GM12878 (cell line): ENCODE measurements at regions not wholly inside any gene's neighbourhood (a gene's known extent, or its start where the extent isn't known, plus 50 kb on each side); places are given as distances from the start of the nearest gene placed in this dataset.

Experiments
- ATAC-seq: fragments of 200-7000 bp; cut with Tn5 transposase; 3 replicates; pipeline ENCODE4 v1.9.1; 2020; ENCODE audit warnings: mild to moderate bottlenecking, moderate library complexity
- BruUV-seq: library from RNA; stranded (reverse); fragments of 400-500 nt; replicated peaks from 2 replicates; lab custom pipeline; 2021; lab: Mats Ljungman, UMichigan
- CTCF ChIA-PET: fragments of 300-600 bp; sonication (Branson Sonifier 250); formaldehyde crosslinking; extraction: SDS; loops from one replicate; lab custom pipeline; 2021; ENCODE audit warnings: inconsistent platforms; lab: Yijun Ruan, JAX
- POLR2A ChIA-PET: fragments of 350-600 bp; formaldehyde crosslinking; extraction: SDS; loops from one replicate; lab custom pipeline; 2021; ENCODE audit warnings: inconsistent platforms; lab: Charles Lee
- RAD21 ChIA-PET: fragments of 300-600 bp; sonication (Branson Sonifier 250); formaldehyde crosslinking; loops from one replicate; lab custom pipeline; 2023; ENCODE audit warnings: antibody characterized with exemption; ENCODE audit not compliant: unreplicated experiment; lab: Charles Lee
- SMC1A ChIA-PET: fragments of 300-600 bp; sonication (Branson Sonifier 250); formaldehyde crosslinking; loops from one replicate; lab custom pipeline; 2023; ENCODE audit not compliant: unreplicated experiment, uncharacterized antibody; lab: Charles Lee
- DNase-seq: peaks from one replicate; pipeline ENCODE4 v3.0.0-alpha.2; 2011; ENCODE audit warnings: low read depth, low spot score
- FAIRE-seq: peaks from 3 replicates; lab custom pipeline; 2011; peaks lifted over from hg19 to GRCh38; lab: Jason Lieb, UNC
- H2AFZ ChIP-seq: 2 replicates; pipeline ENCODE4 v1.6.0; 2011; ENCODE audit warnings: low read depth, low read length, control low read depth; ENCODE audit not compliant: control insufficient read depth
- H3K27ac ChIP-seq: 2 replicates; pipeline ENCODE4 v1.5.1; 2011; ENCODE audit warnings: control low read depth; ENCODE audit not compliant: control insufficient read depth, insufficient read depth
- H3K27me3 ChIP-seq, 2 experiments: replicated peaks in 1 of 2; 2 replicates each; pipeline versions ENCODE4 v1.6.0 to v1.6.1; 2011; ENCODE audit warnings: low read length in 1 of 2; ENCODE audit not compliant: control insufficient read depth in 2 of 2, insufficient read depth in 2 of 2
- H3K36me3 ChIP-seq, 2 experiments: 2 replicates each; pipeline ENCODE4 v1.5.1; 2011; ENCODE audit warnings: low read length in 1 of 2; ENCODE audit not compliant: control insufficient read depth in 2 of 2, insufficient read depth in 2 of 2
- H3K4me1 ChIP-seq: 2 replicates; pipeline ENCODE4 v1.6.1; 2011; ENCODE audit warnings: mild to moderate bottlenecking, low read length, moderate library complexity, mixed read lengths; ENCODE audit not compliant: control insufficient read depth, insufficient read depth
- H3K4me2 ChIP-seq: 2 replicates; pipeline ENCODE4 v1.6.0; 2011; ENCODE audit warnings: control low read depth; ENCODE audit not compliant: control insufficient read depth, insufficient read depth
- H3K4me3 ChIP-seq: fragments of 200-600 bp; sonication (generic); 2 replicates; pipeline ENCODE4 v1.5.1; 2016
- H3K79me2 ChIP-seq: 2 replicates; pipeline ENCODE4 v1.6.0; 2011; ENCODE audit warnings: low read length; ENCODE audit not compliant: control insufficient read depth, insufficient read depth
- H3K9ac ChIP-seq: 2 replicates; pipeline ENCODE4 v1.8.0; 2011; ENCODE audit warnings: low read length, control low read depth, mixed read lengths; ENCODE audit not compliant: control insufficient read depth, insufficient read depth
- H3K9me3 ChIP-seq: replicated peaks from 3 replicates; pipeline ENCODE4 v1.5.1; 2011; ENCODE audit warnings: mild to moderate bottlenecking, low read length; ENCODE audit not compliant: control insufficient read depth, insufficient read depth
- H4K20me1 ChIP-seq: 2 replicates; pipeline ENCODE4 v1.6.0; 2011; ENCODE audit not compliant: control insufficient read depth, insufficient read depth
- BACH1 ChIP-seq: fragments of 450-650 bp; IDR thresholded peaks from 2 replicates; pipeline ENCODE4 v1.6.1; 2017; ENCODE audit warnings: mild to moderate bottlenecking, borderline replicate concordance
- BCL11A ChIP-seq: IDR thresholded peaks from 2 replicates; pipeline ENCODE4 v1.6.1; 2011; ENCODE audit warnings: low read depth, low read length
- BCL3 ChIP-seq: IDR thresholded peaks from 2 replicates; pipeline ENCODE4 v1.6.1; 2011; ENCODE audit warnings: borderline replicate concordance, low read depth, mild to moderate bottlenecking, moderate library complexity, low read length; ENCODE audit not compliant: insufficient read depth, poor library complexity, severe bottlenecking
- BRCA1 ChIP-seq: IDR thresholded peaks from 2 replicates; pipeline ENCODE4 v1.6.1; 2011; ENCODE audit warnings: low read depth, low read length, improper control_type of control experiment
- E2F4 ChIP-seq: IDR thresholded peaks from 2 replicates; pipeline ENCODE4 v1.6.1; 2012; ENCODE audit warnings: low read depth, low read length, improper control_type of control experiment
- HCFC1 ChIP-seq: fragments of 150-350 bp; IDR thresholded peaks from 2 replicates; pipeline ENCODE4 v1.6.1; 2014; ENCODE audit warnings: low read length
- IKZF1 ChIP-seq: fragments of 450-650 bp; conservative IDR thresholded peaks from 2 replicates; pipeline ENCODE4 v1.6.1; 2017; ENCODE audit warnings: antibody characterized with exemption, mild to moderate bottlenecking
- PML ChIP-seq: IDR thresholded peaks from 2 replicates; pipeline ENCODE4 v1.6.1; 2012; ENCODE audit warnings: low read length, inconsistent platforms
- PRDM15 ChIP-seq: fragments of 450-650 bp; formaldehyde crosslinking; IDR thresholded peaks from 2 replicates; pipeline ENCODE4 v1.4.0; 2020; ENCODE audit warnings: mild to moderate bottlenecking, moderate library complexity
- SMAD5 ChIP-seq: IDR thresholded peaks from 2 replicates; pipeline ENCODE4 v1.6.1; 2016; ENCODE audit warnings: antibody characterized with exemption, low read depth
- STAT1 ChIP-seq: fragments of 450-650 bp; conservative IDR thresholded peaks from 2 replicates; pipeline ENCODE4 v1.6.1; 2014; ENCODE audit warnings: antibody characterized with exemption, mild to moderate bottlenecking
- STAT3 ChIP-seq: IDR thresholded peaks from 2 replicates; pipeline ENCODE4 v1.6.1; 2011; ENCODE audit warnings: low read depth, low read length, improper control_type of control experiment
- TARDBP ChIP-seq: IDR thresholded peaks from 2 replicates; pipeline ENCODE4 v1.6.1; 2016; ENCODE audit warnings: borderline replicate concordance
- TCF3 ChIP-seq: IDR thresholded peaks from 2 replicates; pipeline ENCODE4 v1.6.1; 2012; ENCODE audit warnings: low read depth, mild to moderate bottlenecking, low read length, borderline replicate concordance; ENCODE audit not compliant: insufficient read depth
- ZNF217 ChIP-seq: fragments of 450-650 bp; IDR thresholded peaks from 2 replicates; pipeline ENCODE4 v1.6.1; 2017; ENCODE audit warnings: antibody characterized with exemption, mild to moderate bottlenecking
- WGBS: methylation state at CpG from one replicate; pipeline ENCODE4 v1.1.6; 2016; ENCODE audit warnings: low lambda C conversion rate; ENCODE audit not compliant: insufficient replicate concordance, insufficient coverage; ENCODE audit errors: missing lambda C conversion rate; 5-methylcytosine and 5-hydroxymethylcytosine counted together
- in situ Hi-C: fragments of 300-500 bp; cut with MboI; formaldehyde crosslinking; loops from 9 replicates; pipeline ENCODE4 v1.14.3; 2018; ENCODE audit warnings: mixed read lengths
- intact Hi-C: fragments of 100-400 bp; cut with micrococcal nuclease; formaldehyde crosslinking; loops from one replicate; pipeline ENCODE4 v1.14.2; 2022; ENCODE audit not compliant: unreplicated experiment

GRCh38 chr21:27393726-27394125 lies 426.8 kb upstream of the ADAMTS5 start:
- H2AFZ ChIP-seq: no peak overlapping the region
- no peak overlapping the region for H3K9ac ChIP-seq
- DNase-seq (no peak), ATAC-seq (no peak)
- no peak overlapping the region for H3K4me3 ChIP-seq
- no peaks in the 10 kb centered on the region for H3K36me3 ChIP-seq
- H3K4me2 ChIP-seq: no peak overlapping the region
- intact Hi-C loops: no loop called here
- H3K4me1 ChIP-seq: no peaks in the 10 kb centered on the region
- no peaks in the 10 kb centered on the region for H3K9me3 ChIP-seq
- 31% methylated on average over 3 of the region's 3 CpGs for WGBS
- no peak overlapping the region for H3K27ac ChIP-seq
- no peaks in the 10 kb centered on the region for H3K27me3 ChIP-seq
- no TSS peak for BruUV-seq
- ChIA-PET SMC1A (no interaction called here), RAD21 (no interaction called here)
- TF ChIP-seq IKZF1: no peak
- no peak for TF ChIP-seq E2F4
- no peak for TF ChIP-seq TARDBP
- no peak for TF ChIP-seq SMAD5
- no peak for TF ChIP-seq BACH1
- no peak for TF ChIP-seq ZNF217
- TF ChIP-seq, all 136 proteins: peak for 0
- ChIA-PET CTCF (no interaction called here), POLR2A (no interaction called here)
- in situ Hi-C loops: no loop called here
- Histone ChIP-seq H4K20me1 (no peaks in the 10 kb centered on the region), H3K79me2 (no peaks in the 10 kb centered on the region)
- no peak for FAIRE-seq

- ChIA-PET POLR2A (no interaction called here), RAD21 (no interaction called here), CTCF (no interaction called here), SMC1A (no interaction called here)
- no peaks in the 10 kb centered on the region for H4K20me1 ChIP-seq
- no peak overlapping the region for H2AFZ ChIP-seq
- 7% methylated on average over 2 of the region's 2 CpGs for WGBS
- FAIRE-seq (no peak), DNase-seq (no peak), ATAC-seq (no peak)
- no peak overlapping the region for H3K9ac ChIP-seq
- no peak overlapping the region for H3K27ac ChIP-seq
- BruUV-seq: no TSS peak
- no peaks in the 10 kb centered on the region for H3K79me2 ChIP-seq
- intact Hi-C loops (no loop called here), in situ Hi-C loops (no loop called here)
- no peaks in the 10 kb centered on the region for H3K9me3 ChIP-seq
- no peaks in the 10 kb centered on the region for H3K4me1 ChIP-seq
- H3K36me3 ChIP-seq: no peaks in the 10 kb centered on the region
- no peak overlapping the region for H3K4me3 ChIP-seq
- no peaks in the 10 kb centered on the region for H3K27me3 ChIP-seq
- H3K4me2 ChIP-seq: no peak overlapping the region
- TF ChIP-seq BCL11A (no peak), PRDM15 (no peak), STAT1 (no peak), STAT3 (no peak), BRCA1 (no peak), PML (no peak), TCF3 (no peak), HCFC1 (no peak), BCL3 (no peak)
These were observed 425.1 kb upstream of the ADAMTS5 start for GRCh38 chr21:27391990-27392389.
